DMS153 treated with DMSO at 0.1 percent for 48 hours (cell line): ENCODE measurements at regions not wholly inside any gene's neighbourhood (a gene's known extent, or its start where the extent isn't known, plus 50 kb on each side); places are given as distances from the start of the nearest gene placed in this dataset.
"Not testable (repeated sequence)": the region's sequence is repeated elsewhere in the genome, so short reads cannot be mapped to it uniquely, and the experiment has no call there.

Experiments used
- DNase-seq: peaks from one replicate; lab custom pipeline; 2025; ENCODE audit not compliant: unreplicated experiment; lab: John Stamatoyannopoulos, UW

DNA sequence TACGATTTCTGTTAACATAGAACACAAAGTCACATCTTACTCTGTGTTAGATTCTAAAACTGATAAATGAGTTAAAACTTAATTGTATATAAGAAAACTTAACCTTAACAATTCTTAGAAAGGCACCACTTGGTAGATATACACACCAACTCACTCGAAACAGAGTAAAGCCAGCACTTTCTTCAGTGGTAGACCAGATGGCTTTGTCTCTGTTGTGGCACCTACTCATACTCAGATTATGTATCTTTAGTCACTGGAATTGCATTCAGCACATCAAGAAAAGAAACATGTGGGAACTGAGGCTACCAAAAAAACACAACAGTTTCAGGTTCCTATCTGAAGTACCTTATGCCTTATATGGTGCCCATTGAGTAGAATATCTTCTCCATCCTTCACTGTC is 192.5 kb downstream of the ZNF608 start:
- no peak for DNase-seq

DNA sequence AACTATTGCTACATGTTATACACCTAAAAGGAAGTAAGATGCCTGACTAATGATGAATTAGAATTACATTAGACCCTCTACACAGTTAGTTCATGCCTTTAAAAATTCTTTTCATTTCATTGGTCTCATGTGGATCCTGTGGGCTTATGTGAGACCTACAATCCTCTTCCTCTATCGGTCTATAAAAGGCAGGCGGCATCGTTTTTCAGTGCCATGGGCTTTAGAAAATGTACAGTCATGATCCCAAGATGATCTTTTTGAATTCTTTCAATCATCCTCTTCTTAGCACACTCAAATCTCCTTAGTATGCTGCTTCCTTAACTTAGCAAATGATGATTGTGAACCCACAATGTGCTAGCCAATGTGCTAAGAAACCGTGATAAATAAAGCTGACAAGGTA is 193.9 kb downstream of the ZNF608 start:
- DNase-seq: no peak

DNA sequence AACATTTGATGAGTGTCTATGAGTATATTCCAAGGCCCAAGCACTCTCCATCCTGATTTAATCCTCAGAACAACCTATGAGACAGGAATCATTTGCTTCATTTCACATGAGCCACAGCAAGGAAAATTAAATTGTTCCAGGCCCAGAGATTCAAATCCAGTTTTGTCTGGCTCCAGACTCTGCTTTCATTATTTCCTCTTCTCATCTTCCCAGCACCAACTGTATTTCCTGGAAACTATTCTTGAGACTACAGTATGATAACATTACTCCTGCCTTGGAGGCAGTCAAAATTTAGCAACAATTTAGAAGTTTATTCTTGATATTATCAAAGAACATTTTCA is 194.5 kb downstream of the ZNF608 start:
- no peak for DNase-seq

DNA sequence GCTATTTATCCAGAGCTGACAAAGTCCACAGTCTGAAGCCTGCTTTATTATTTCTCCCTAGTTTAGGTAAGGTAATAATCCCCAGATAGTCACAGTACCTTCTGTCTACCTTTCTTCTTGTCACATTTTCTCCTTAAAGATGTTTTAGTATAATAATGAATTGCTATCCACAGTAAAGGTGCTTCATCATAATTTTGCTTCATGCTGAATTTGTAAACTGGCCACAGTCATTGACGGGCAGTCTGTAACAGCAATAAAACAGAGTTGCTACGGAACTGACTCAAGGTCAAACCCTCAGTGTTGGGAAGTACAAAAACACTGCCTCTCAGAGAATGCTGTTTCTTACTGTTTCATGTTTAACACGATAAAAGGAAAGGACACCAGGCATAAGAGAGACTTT is 195.7 kb downstream of the ZNF608 start:
- DNase-seq: no peak

DNA sequence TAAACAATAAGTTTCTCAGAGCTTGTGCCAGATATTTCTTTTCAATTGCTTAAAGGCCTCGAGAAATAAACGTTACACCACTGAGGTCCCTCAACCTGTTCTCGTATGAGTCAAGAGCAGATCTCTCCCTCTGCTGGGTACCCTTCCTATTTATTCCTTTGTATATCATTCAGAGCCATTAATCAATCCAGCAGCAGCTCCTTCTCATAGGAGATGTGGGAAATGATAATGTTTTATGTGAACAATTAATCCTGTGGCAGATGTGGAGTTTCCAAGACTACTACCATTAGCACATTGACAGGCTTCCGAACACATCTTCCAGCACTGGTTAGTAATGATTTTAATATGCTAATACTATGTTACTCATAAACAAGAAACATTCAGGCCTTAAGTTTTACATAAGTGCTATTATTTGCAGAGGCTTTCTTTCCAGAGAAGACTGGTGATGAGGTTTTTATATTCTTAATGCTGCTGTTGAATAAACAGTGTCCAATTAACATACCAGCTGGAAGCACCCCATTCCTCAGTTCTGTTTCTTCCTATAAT is 196.5 kb downstream of the ZNF608 start:
- no peak for DNase-seq

DNA sequence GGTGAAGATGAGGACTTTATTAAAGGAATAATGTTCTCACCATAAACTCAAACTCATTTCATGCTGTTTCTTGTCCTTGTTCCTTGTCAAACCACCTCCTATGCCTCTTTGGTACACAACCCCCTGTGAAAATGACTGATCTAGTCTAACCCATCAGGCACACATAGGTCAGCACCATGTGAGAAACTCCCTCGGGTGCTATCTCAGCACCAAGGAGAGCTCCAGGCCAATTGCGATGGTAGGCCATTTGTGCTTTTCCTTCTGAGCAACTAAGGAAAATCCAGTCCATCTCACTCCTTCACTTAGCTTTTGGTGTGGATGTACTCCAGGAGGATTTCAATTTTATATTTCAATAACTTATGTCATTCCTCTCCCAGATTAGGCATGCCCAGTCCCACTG is 199.8 kb downstream of the ZNF608 start:
- DNase-seq: no peak

DNA sequence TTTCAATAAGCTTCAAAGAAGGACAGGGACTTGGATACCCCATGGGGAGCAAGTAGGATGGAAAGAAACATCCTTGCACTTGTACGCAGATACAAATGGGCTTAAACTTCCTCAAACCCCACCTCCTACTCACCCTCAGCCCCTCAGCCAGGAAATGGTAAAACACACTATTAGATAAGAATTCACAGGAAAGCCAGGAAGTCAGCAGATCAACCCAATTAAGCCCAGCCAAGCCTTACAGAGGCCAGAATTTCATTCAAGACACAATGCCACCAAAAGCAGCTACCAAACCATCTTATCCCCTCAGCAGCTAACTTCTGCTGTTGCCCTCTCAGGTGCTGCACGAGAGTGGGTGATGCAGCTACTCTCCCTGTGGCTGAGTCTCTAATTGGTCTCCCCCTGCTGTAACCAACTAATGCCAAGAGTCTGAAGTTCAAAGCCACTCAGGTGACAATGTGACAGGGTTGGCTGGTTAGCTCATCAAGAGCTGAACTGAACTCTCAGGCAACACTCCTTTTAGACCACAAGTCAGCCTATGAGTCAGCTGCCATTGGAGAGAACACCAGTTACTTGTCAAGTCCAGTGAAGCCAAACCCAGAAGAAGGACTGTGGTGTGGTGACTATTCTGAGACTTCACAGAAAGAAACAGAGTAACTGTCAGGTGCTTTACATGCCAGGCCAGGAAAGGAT is 201.9 kb downstream of the ZNF608 start:
- no peak for DNase-seq

DNA sequence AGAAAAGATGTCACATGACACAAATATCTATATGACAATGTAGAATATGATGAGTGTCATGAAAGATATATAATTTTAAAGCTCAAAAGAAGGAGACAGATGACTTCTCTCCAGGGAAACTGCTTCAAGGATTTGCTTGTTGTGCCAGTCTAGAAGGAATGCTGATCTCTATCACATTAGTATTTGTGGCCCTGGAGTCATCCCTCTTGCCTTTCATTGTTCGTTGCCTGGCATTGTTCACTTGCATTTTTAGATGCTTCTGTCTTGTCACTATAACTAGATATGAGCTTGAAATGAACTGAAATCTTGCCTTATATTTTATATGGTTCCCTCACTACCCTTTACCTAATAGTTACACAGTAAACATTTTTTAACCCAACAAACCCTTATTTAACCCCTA is 207.5 kb downstream of the ZNF608 start:
- no peak for DNase-seq

DNA sequence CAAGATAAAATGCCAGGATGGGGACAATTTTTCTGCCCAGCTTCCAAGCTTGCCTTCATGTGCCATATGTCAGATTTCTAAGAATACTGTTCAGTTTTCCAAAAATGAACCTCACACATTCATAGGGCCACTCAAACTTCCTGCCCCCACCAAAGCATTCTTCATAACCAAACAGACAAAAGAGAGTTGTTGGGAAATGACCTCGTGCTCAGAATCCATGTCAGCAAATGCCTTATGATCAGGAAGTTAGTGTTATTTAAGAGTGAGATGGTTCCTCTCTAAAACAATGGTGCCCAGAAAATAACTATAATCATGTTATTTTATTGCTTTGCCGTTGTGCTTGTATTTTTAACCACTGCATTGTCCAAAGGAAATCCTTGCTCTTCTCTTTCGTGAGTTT is 208.2 kb downstream of the ZNF608 start:
- no peak for DNase-seq

DNA sequence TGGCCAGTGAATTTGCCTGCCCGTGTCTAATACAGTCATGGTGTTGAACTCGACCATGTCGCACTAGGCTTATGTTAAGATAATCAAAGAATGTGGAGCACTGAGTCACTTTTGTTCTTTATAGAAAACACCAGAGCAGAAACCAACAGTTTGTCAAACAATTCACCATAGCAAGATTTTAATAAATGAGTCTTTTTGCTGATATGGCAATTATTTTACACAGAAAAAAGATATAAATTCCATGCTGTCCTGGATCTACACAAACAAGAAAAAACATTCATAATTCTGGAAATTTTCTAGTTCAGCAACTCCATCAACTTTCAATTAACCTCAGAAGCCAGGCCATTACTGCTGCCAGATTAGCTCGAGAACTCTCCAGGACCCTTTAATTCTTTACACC is 208.9 kb downstream of the ZNF608 start:
- no peak for DNase-seq

DNA sequence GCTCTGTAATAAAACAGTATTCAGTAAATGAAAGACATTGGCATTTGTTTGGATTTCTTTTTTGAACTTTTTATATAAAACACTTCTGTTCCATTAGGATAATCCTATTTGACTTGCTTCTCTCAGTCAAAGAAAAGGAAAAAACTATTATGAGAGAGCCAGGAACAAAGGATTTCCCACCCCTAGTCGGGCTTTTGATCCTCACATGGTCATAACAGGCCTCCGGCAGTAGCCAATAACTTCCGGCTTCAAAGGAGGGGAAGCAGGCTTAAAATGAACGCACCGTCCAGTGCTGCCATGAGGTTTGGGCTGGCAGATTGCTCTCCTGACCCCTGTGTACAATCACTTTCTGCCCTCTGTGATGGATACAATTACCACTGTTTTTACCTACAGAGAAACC is 209.3 kb downstream of the ZNF608 start:
- no peak for DNase-seq

DNA sequence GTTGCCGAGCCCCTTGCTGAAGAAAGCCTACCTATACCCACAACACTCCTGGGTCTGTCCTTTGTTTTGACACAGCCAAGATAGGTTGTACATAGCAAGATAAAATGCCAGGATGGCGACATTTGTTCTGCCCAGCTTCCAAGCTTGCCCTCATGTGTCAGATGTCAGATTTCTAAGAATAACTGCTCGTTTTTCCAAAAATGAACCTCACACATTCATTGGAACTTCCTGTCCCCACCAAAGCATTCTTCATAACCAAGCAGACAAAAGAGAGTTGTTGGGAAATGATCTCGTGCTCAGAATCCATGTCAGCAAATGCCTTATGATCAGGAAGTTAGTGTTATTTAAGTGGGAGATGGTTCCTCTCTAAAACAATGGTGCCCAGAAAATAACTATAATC is 210.1 kb downstream of the ZNF608 start:
- DNase-seq: no peak

DNA sequence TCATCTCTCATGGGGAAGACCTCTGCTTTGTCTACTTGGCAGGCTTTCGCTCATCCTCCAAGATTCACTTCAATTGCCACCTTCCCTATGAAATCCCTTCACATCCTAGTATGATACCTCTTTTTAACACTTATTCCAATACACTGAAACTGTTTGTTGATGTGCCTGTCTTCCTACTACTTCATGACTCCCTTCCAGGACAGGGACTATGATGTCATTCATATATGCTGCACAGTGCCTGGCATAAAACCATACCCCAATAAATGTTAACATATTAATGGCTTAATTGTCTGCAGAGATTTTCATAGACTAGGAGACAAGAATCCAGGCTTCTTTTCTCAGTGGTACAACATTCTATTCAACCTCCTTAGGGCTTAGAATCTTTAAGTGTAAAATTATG is 215.5 kb downstream of the ZNF608 start:
- no peak for DNase-seq

DNA sequence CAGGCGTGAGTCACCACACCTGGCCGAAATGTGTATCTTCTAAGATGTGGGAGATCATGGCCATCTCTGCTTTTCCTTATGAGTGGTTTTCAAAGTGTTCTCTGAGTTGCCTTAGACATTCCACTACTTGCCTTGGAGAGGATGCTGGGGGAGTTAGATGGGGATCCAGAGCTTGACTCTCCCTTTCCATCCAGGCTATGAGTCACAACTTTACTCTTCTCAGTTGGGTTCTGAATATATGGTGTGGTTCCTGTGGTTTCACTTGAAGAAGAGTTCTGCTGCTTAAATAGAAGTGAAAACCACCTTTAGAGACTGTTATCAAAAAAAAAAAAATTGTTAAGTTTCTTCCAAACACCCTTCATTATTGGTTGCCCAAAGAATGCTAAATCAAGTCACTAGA is 217.6 kb downstream of the ZNF608 start:
- DNase-seq: no peak

DNA sequence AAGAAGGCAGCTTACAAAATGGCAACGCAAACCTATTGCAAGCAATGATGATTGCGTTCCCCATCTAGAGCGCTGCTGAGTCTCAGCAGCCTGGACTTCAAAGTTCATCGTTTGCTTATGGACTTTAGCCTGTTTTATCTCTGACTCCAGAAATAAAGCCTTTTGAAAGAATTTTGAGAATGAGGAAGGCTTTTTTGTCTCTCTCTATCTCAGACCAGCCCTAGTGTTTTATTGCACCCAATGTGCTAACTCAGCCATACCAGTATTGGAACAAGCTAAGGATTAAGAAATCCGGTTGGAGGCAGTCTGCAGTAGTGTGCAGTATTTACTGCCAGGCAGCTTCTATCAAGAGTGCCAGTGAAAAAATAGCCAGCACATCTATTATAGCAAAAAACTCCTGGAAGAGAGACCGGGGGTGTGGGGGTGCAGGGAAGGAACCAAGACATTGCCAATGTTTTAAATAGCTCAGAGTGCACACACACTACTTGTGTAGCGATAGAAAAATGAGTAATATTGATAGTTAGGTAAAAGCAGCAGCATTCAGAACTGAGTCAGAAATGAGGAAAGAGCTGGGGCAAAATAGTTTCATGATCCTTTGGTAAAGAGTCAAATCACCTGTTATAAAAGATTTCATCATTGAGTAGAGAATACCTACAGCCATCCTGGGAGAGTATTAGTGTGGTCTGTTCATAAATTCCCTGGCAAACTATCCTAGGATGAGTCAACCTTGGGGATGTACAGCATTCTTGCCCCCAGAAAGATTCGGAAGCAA is 219.0 kb downstream of the ZNF608 start:
- no peak for DNase-seq

DNA sequence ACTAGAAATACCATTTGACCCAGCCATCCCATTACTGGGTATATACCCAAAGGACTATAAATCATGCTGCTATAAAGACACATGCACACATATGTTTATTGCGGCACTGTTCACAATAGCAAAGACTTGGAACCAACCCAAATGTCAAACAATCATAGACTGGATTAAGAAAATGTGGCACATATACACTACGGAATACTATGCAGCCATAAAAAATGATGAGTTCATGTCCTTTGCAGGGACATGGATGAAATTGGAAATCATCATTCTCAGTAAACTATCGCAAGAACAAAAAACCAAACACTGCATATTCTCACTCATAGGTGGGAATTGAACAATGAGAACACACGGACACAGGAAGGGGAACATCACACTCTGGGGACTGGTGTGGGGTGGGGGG is 220.4 kb downstream of the ZNF608 start:
- not testable (repeated sequence) for DNase-seq

DNA sequence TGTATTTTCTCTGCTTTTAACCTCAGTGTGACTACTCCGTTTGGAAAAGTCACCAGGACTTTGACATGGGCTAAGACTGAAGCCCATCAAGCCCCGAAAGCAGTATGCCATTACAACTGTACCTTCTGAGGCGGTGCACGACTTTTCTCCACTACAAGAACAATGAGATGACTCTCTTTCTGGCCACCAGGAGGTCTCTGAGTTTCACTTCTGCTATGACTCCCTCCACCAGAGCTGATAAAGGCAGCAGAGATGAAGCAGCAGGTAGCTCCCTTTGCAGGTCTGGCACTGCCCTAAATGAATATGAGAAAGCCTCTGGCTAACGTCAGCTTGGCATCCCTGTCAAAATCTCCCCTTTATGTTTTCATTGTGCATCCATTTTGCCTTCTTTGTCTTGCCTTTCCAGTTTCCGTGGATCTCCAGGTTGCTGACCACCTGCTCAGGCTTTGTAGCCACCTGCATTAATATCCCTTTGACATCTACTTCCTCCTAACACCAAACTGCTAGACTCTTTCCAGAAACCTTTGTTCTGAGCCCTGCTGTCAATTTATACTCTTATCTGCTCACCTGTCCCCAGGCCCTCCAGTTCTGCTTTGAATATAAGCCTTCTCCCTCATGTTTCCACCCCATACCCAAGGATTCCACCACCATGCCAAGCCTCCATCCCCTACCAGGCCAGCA is 221.7 kb downstream of the ZNF608 start:
- DNase-seq: no peak

DNA sequence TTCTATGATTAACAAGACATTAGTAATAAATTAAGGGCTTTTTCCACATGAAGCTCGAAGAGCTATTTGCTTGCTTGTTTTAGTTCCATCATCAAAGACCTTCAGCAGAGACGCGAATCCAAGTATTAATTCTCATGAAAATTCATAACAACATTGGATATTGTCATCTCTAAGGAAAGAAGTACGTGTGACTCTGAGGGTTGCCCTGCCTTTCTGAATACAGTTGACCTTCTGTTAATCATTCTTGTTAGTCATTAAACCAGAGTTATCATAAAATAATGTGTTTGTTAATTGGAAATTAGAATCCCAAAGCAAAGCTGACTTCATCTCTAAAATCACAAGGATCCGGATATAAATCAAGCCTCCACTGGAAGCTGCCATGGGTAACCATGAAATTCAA is 222.5 kb downstream of the ZNF608 start:
- no peak for DNase-seq

DNA sequence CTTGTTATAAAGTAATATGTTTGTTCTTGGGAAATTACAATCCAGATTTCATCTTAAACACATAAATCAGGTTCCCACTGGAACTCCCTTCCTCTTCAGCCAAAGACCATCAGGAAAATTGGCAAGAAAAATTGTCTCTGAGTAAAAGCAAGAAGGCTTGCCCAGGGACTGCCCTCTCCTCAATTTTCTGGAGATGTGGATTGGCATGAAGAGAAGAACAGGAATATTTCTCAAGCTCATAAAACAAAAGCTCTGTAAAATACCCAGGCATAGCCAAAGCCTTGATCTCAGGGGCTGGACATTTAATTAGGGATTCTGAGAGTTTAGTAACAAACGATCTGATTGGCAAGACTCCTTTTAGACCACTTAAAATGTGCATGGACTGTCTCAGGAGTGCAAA is 223.4 kb downstream of the ZNF608 start:
- DNase-seq: no peak

DNA sequence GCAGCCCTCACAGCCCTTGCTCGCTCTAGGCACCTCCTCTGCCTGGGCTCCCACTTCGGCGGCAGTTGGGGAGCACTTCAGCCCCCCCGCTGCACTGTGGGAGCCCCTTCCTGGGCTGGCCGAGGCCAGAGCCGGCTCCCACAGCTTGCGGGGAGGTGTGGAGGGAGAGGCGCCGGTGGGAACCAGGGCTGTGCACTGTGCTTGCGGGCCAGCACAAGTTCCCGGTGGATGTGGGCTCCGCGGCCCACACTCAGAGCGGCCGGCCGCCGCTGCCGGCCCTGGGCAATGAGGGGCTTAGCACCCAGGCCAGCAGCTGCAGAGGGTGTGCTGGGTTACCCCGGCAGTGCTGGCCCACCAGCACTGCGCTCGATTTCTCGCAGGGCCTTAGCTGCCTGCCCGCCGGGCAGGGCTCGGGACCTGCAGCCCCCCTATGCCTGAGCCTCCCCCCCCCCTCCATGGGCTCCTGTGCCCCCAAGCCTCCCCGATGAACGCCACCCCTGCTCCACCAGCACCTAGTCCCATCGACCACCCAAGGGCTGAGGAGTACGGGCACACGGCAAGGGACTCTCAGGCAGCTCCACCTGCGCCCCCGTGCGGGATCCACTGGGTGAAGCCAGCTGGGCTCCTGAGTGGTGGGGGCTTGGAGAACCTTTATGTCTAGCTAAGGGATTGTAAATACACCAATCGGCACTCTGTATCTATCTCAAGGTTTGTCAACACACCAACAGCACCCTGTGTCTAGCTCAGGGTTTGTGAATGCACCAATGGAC is 224.8 kb downstream of the ZNF608 start:
- DNase-seq: no peak

DNA sequence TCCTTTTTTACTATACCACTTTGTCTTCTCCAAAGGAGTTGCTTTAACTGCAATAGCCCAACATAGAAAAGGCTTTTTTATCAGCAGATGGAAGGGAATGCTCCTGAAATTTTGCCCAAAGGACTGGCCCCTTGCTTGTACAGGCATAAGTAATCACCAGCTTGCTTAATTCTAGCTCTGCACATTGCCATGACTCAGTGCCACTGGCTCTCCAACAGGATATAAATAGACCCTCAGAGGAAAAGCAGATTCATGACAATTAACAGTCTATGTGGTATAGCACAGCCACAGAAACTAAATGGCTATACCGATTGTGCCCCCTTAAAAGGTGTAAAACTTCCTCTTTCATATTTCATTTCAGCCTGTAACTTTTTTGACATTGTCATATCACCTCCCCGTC is 227.0 kb downstream of the ZNF608 start:
- no peak for DNase-seq
